ENCODE measurements at regions not wholly inside any gene's neighbourhood (a gene's known extent, or its start where the extent isn't known, plus 50 kb on each side); places are given as distances from the start of the nearest gene placed in this dataset.

DNA sequence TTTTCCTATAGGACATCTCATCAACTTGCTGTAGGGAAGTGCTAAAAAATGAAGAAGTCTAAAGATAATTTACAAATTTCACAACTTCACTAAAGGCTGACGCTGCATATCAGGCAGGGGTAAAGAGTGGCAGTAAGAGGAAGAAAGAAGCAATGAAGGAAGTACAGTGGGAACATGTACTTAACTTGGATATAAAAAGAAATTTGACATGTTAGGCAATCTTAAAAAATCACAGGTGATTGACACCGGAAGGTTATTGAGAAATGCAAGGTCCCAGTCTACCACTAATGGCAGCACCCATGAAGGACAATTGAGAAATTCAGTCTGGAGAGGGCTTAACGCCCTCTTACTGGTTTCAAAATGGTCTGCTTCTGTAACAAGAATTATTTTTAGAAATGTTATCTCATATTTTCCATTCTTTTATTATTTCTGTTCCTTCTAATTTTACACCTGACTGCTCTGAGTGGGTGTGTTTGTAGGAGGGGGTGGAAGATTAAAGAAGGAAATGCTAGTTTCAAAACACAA is 358.1 kb downstream of the KCNJ2 start:
- DNase-seq (ENCODE audit: low read depth): no peak
- no peak overlapping the region for H3K4me3 ChIP-seq (ENCODE audit: low read depth, low read length)
- in situ Hi-C loops (cut with HindIII; ENCODE audit: low sequenced_read_pairs): no loop called here
- TF ChIP-seq, protein P1, sequence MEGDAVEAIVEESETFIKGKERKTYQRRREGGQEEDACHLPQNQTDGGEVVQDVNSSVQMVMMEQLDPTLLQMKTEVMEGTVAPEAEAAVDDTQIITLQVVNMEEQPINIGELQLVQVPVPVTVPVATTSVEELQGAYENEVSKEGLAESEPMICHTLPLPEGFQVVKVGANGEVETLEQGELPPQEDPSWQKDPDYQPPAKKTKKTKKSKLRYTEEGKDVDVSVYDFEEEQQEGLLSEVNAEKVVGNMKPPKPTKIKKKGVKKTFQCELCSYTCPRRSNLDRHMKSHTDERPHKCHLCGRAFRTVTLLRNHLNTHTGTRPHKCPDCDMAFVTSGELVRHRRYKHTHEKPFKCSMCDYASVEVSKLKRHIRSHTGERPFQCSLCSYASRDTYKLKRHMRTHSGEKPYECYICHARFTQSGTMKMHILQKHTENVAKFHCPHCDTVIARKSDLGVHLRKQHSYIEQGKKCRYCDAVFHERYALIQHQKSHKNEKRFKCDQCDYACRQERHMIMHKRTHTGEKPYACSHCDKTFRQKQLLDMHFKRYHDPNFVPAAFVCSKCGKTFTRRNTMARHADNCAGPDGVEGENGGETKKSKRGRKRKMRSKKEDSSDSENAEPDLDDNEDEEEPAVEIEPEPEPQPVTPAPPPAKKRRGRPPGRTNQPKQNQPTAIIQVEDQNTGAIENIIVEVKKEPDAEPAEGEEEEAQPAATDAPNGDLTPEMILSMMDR (IDR thresholded peaks at IDR 0.05; ENCODE audit: low read depth, low read length, missing control alignments): no peak

DNA sequence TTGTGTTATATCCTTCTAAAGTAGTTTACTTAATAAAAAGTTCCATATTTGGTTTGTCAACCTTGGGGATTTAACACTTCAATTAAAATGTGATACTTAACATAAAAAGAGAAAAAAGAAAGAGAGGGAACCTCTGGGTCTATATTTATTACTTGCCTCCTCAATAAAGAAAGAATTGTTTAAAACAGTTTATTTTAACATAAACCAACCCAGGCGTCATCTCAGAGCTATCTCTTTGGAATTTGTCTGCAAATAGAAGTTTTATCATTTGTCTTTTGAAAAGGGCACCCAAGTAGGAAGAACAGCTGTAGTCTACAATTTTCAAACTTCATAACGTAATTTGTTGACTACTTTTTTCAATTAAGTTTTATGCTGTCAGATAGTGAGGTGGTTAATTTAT is 364.1 kb downstream of the KCNJ2 start:
- H3K4me3 ChIP-seq (ENCODE audit: low read depth, low read length): no peak overlapping the region
- TF ChIP-seq, protein P1 (IDR thresholded peaks at IDR 0.05; ENCODE audit: low read depth, low read length, missing control alignments): no peak
- no peak for DNase-seq (ENCODE audit: low read depth)
- in situ Hi-C loops (cut with HindIII; ENCODE audit: low sequenced_read_pairs): no loop called here

DNA sequence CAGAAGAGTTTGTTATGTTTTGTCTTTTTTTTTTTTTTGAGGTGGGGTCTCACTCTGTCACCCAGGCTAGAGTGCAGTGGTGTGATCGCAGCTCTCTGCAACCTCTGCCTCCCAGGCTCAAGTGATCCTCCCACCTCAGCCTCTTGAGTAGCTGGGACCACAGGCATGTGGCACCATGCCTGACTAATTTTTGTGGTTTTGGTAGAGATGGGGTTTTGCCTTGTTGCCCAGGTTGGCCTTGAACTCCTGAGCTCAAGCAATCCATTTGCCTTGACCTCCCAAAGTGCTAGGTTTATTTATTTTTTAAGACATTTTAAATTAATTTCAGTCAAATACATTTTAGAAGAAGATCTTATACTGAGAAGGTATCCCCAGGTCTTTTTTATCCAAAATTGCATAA is 366.7 kb downstream of the KCNJ2 start:
- TF ChIP-seq, protein P1 (IDR thresholded peaks at IDR 0.05; ENCODE audit: low read depth, low read length, missing control alignments): no peak
- DNase-seq (ENCODE audit: low read depth): peak; percentile 53
- in situ Hi-C loops (cut with HindIII; ENCODE audit: low sequenced_read_pairs): no loop called here
- H3K4me3 ChIP-seq (ENCODE audit: low read depth, low read length): no peak overlapping the region

DNA sequence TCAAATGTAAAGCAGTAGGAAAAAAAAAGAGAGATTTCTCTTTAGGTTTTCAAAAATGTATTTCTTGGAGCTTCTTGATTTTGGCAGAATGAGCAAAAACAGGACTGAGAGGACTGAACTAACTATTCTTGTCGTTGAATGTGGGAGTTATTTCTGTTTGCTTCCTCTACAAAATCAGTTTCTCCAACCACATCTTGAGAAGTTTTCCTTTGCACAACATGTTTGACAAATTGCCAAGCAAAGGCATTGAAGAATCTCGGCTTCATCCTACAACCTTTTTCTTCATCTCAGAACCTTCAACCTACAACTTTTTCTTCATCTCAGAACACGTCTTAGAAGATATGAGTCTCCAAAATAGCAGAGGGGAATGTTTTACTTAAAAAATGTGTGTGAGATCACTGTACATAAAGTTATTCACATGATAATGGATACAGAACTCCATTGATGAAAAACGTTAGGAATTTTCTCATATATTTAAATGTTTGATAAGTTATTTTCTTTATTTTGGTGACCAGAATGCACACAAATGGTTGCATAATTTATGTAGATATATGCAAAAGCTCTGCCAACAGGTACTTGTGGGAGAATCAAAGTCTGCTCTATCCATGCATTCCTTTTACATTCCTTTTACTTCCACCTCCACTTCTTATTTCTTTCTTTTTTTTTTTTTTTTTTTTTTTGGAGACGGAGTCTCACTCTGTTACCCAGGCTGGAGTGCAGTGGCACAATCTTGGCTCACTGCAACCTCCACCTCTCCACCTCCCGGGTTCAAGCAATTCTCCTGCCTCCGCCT is 370.0 kb downstream of the KCNJ2 start:
- no peak for DNase-seq (ENCODE audit: low read depth)
- no peak overlapping the region for H3K4me3 ChIP-seq (ENCODE audit: low read depth, low read length)
- in situ Hi-C loops (cut with HindIII; ENCODE audit: low sequenced_read_pairs): no loop called here
- TF ChIP-seq, protein P1 (IDR thresholded peaks at IDR 0.05; ENCODE audit: low read depth, low read length, missing control alignments): no peak

DNA sequence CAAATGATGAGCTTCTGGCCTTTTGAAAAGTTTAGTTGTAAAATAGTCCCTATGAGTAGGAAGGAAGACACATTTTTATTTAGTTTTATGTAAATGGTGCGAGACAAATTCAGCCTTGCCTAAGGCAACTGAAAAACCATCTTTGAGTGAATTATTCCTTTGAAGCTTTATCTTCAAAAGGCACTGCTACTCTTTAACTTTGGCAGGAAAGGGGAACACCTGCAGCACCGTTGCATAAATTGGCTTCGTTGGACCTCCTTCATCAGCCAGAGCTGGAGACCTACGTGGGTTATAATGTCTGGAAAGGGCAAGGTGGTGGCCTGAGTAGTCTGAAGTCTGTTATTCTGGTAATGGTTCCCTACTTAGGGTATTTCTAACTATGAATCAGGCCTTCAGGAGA is 373.5 kb downstream of the KCNJ2 start:
- in situ Hi-C loops (cut with HindIII; ENCODE audit: low sequenced_read_pairs): no loop called here
- H3K4me3 ChIP-seq (ENCODE audit: low read depth, low read length): no peak overlapping the region
- TF ChIP-seq, protein P1 (IDR thresholded peaks at IDR 0.05; ENCODE audit: low read depth, low read length, missing control alignments): no peak
- no peak for DNase-seq (ENCODE audit: low read depth)

DNA sequence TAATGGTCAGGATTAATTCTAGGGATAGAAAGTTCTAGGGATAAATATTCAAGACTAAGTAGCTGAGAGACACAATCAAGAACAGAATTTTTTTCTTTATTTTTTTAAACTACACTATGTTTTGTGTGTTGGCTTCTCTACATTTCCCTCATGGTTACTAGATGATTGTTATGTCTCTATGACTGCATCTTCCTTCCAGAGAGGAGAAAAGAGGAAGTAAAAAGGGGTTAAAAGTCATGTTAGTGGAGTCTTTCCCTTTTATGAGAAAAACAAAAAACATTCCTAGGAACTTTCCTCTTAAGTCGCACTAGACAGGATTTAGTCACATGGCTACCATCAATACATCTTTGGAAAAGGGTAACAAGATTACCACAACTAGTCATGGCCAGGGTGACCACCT is 375.0 kb downstream of the KCNJ2 start:
- no peak overlapping the region for H3K4me3 ChIP-seq (ENCODE audit: low read depth, low read length)
- in situ Hi-C loops (cut with HindIII; ENCODE audit: low sequenced_read_pairs): no loop called here
- no peak for DNase-seq (ENCODE audit: low read depth)
- TF ChIP-seq, protein P1 (IDR thresholded peaks at IDR 0.05; ENCODE audit: low read depth, low read length, missing control alignments): no peak

All from astrocyte of the cerebellum (primary cell).